ENCODE measurements at regions not wholly inside any gene's neighbourhood (a gene's known extent, or its start where the extent isn't known, plus 50 kb on each side); places are given as distances from the start of the nearest gene placed in this dataset.

DNA sequence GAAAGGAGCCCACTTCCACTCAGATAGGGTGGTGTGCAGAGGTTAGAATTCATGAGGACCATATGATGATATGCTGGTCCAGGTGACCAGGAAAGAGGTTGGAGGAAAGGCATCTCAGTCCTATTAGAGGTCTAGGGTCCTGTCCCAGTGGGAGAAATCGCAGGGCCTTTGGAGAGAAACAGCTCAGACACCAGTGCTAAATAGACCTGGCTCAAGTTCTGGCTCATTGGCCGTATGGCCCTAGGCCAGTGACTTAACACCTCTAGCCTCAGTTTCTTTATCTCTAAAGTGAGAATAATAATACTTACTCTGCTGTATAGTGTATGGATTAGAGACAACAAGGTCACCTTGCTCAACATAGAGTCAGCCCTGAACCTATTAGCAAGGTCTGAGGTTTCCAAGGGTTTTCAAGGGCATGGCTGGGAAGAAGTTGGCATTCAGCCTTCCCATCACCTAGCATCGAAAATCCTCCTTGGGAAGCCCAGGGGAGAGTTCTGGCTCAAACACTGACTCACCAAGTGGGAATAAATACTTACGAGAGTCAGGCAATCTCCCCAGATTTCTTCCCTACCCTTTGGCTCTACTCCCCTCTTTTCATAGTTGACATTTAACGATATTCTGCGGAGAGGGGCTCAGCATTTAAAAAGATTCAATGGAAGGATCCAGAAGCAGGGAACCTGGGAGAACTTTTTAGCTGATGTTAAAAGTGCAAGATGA, 473.1 kb upstream of the PODXL start:
- peaks cover 7% of the 10 kb centered on the region for H3K27me3 ChIP-seq (ENCODE audit: insufficient read depth, insufficient read length)
- no peaks in the 10 kb centered on the region for H3K36me3 ChIP-seq (ENCODE audit: insufficient read depth, insufficient read length, low read length)

DNA sequence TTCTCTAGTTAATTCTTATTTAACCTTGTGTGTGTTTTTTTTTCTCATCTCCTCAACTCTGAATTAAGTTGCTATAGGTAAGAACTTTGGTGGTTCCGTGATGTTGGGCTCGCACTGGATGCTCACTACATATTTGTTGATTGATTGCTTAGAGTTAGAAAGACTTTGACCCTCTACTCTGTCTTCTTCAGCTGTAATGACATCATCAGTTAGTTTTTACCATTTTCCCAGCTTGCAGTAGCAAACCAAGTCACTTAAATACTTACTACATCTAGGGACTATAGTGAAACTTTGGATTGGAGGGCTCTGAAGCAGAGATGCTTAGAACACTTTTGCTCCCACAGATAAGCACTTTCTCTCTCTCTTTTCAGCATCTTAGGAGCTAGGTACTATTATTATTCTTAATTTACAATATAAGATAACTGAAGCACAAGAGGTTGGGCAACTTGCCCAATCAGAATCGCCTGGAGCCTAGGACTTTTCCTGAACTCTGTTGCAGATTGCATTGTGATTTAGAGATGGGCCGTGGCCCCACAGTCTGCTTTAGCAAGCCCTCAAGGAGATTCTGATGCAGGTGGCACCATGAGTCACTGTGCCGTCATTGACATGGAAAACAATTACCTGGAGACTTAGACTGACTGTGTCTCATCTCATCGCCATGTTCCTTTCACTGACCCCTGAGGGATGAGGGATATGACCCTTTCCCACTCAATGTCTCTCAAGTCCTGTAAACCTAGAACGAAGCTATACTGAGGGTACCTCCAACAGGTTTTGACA, 471.9 kb upstream of the PODXL start:
- Histone ChIP-seq H3K4me1 (ENCODE audit: insufficient read depth, insufficient read length) (no peaks in the 10 kb centered on the region), H3K4me3 (ENCODE audit: insufficient read length, low read depth) (no peak overlapping the region), H3K9ac (ENCODE audit: insufficient read length, low read depth) (no peak overlapping the region), H3K27me3 (ENCODE audit: insufficient read depth, insufficient read length) (peaks cover 8% of the 10 kb centered on the region), H3K9me3 (ENCODE audit: insufficient read depth, low read length) (no peaks in the 10 kb centered on the region), H3K36me3 (ENCODE audit: insufficient read depth, insufficient read length, low read length) (no peaks in the 10 kb centered on the region)
- DNase-seq (ENCODE audit: low read depth, low spot score) = no peak
- TF ChIP-seq ZNF274 (IDR thresholded peaks at IDR 0.05; ENCODE audit: low read depth, low read length) = no peak
- TF ChIP-seq SUZ12 (IDR thresholded peaks at IDR 0.05; ENCODE audit: extremely low read depth, insufficient read depth, insufficient read length) = no peak
- no peak for TF ChIP-seq YY1 (IDR thresholded peaks at IDR 0.05; ENCODE audit: insufficient read depth, insufficient read length)

More for the DNA sequence above, 473.1 kb upstream of the PODXL start:
- Histone ChIP-seq H3K4me3 (ENCODE audit: insufficient read length, low read depth) (no peak overlapping the region), H3K4me1 (ENCODE audit: insufficient read depth, insufficient read length) (no peaks in the 10 kb centered on the region), H3K9me3 (ENCODE audit: insufficient read depth, low read length) (no peaks in the 10 kb centered on the region), H3K9ac (ENCODE audit: insufficient read length, low read depth) (no peak overlapping the region)
- DNase-seq (ENCODE audit: low read depth, low spot score) = no peak
- TF ChIP-seq SUZ12 (IDR thresholded peaks at IDR 0.05; ENCODE audit: extremely low read depth, insufficient read depth, insufficient read length) = no peak
- no peak for TF ChIP-seq YY1 (IDR thresholded peaks at IDR 0.05; ENCODE audit: insufficient read depth, insufficient read length)
- no peak for TF ChIP-seq ZNF274 (IDR thresholded peaks at IDR 0.05; ENCODE audit: low read depth, low read length)

DNA sequence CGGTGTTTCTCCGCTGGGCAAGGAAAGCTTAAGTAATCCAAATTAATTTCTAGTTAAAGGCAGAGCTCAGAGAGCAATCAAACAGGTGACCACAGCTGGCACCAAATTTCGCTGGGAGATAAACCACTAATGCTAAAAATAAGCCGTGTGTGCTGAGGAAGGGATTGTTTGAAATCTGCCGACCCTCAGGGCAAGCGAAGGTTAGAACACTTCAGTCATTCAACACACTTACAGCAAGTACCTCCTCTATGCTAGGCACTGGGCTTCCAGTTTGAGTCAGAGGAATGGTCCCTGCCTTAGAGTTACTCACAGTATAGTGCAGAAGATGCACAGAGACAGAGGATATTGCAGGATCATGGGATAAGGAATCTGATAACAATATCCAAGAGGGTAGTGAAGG, 467.9 kb upstream of the PODXL start:
- Histone ChIP-seq H3K9ac (ENCODE audit: insufficient read length, low read depth) (no peak overlapping the region), H3K4me1 (ENCODE audit: insufficient read depth, insufficient read length) (no peaks in the 10 kb centered on the region), H3K9me3 (ENCODE audit: insufficient read depth, low read length) (no peaks in the 10 kb centered on the region), H3K27me3 (ENCODE audit: insufficient read depth, insufficient read length) (peaks cover 8% of the 10 kb centered on the region), H3K36me3 (ENCODE audit: insufficient read depth, insufficient read length, low read length) (no peaks in the 10 kb centered on the region), H3K4me3 (ENCODE audit: insufficient read length, low read depth) (no peak overlapping the region)
- DNase-seq (ENCODE audit: low read depth, low spot score) = no peak
- TF ChIP-seq SUZ12 (IDR thresholded peaks at IDR 0.05; ENCODE audit: extremely low read depth, insufficient read depth, insufficient read length) (no peak), ZNF274 (IDR thresholded peaks at IDR 0.05; ENCODE audit: low read depth, low read length) (no peak), YY1 (IDR thresholded peaks at IDR 0.05; ENCODE audit: insufficient read depth, insufficient read length) (no peak)

GRCh38 chr7:132023466-132023865, 467.0 kb upstream of the PODXL start:
- no peaks in the 10 kb centered on the region for H3K9me3 ChIP-seq (ENCODE audit: insufficient read depth, low read length)
- no peak overlapping the region for H3K4me3 ChIP-seq (ENCODE audit: insufficient read length, low read depth)
- no peak overlapping the region for H3K9ac ChIP-seq (ENCODE audit: insufficient read length, low read depth)
- peaks cover 8% of the 10 kb centered on the region for H3K27me3 ChIP-seq (ENCODE audit: insufficient read depth, insufficient read length)
- no peaks in the 10 kb centered on the region for H3K4me1 ChIP-seq (ENCODE audit: insufficient read depth, insufficient read length)
- DNase-seq (ENCODE audit: low read depth, low spot score) = no peak
- H3K36me3 ChIP-seq (ENCODE audit: insufficient read depth, insufficient read length, low read length) = no peaks in the 10 kb centered on the region
- no peak for TF ChIP-seq YY1 (IDR thresholded peaks at IDR 0.05; ENCODE audit: insufficient read depth, insufficient read length)
- no peak for TF ChIP-seq ZNF274 (IDR thresholded peaks at IDR 0.05; ENCODE audit: low read depth, low read length)
- no peak for TF ChIP-seq SUZ12 (IDR thresholded peaks at IDR 0.05; ENCODE audit: extremely low read depth, insufficient read depth, insufficient read length)

- TF ChIP-seq ZNF274 (IDR thresholded peaks at IDR 0.05; ENCODE audit: low read depth, low read length) = no peak
- no peak for TF ChIP-seq SUZ12 (IDR thresholded peaks at IDR 0.05; ENCODE audit: extremely low read depth, insufficient read depth, insufficient read length)
- TF ChIP-seq YY1 (IDR thresholded peaks at IDR 0.05; ENCODE audit: insufficient read depth, insufficient read length) = no peak
- Histone ChIP-seq H3K9ac (ENCODE audit: insufficient read length, low read depth) (no peak overlapping the region), H3K27me3 (ENCODE audit: insufficient read depth, insufficient read length) (peaks cover 8% of the 10 kb centered on the region), H3K36me3 (ENCODE audit: insufficient read depth, insufficient read length, low read length) (no peaks in the 10 kb centered on the region), H3K4me1 (ENCODE audit: insufficient read depth, insufficient read length) (no peaks in the 10 kb centered on the region), H3K4me3 (ENCODE audit: insufficient read length, low read depth) (no peak overlapping the region), H3K9me3 (ENCODE audit: insufficient read depth, low read length) (no peaks in the 10 kb centered on the region)
- DNase-seq (ENCODE audit: low read depth, low spot score) = no peak
Measured at GRCh38 chr7:132022188-132022587, 465.8 kb upstream of the PODXL start.

DNA sequence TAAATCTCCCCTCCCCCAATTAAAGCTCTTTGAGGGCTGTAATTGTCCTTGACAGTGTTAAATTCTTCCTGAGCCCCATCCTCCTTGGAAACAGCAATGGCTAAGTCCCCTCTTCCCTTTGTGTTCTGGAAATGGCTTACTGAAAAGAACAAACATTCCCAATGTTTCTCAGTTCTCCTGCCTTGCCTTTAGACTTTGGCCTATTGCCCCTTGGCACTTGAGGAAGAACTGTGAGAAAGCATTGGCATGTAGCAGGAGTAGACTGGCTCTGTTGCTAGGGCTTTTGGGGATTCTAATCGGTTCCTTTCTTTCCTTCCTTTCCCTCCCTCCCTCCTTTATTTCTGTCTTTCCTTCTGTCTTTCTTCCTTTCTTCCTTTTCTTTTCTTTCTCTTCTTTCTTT, 463.3 kb upstream of the PODXL start:
- Histone ChIP-seq H3K9ac (ENCODE audit: insufficient read length, low read depth) (no peak overlapping the region), H3K27me3 (ENCODE audit: insufficient read depth, insufficient read length) (peaks cover 3% of the 10 kb centered on the region), H3K36me3 (ENCODE audit: insufficient read depth, insufficient read length, low read length) (no peaks in the 10 kb centered on the region), H3K9me3 (ENCODE audit: insufficient read depth, low read length) (no peaks in the 10 kb centered on the region), H3K4me1 (ENCODE audit: insufficient read depth, insufficient read length) (no peaks in the 10 kb centered on the region), H3K4me3 (ENCODE audit: insufficient read length, low read depth) (no peak overlapping the region)
- no peak for TF ChIP-seq SUZ12 (IDR thresholded peaks at IDR 0.05; ENCODE audit: extremely low read depth, insufficient read depth, insufficient read length)
- TF ChIP-seq YY1 (IDR thresholded peaks at IDR 0.05; ENCODE audit: insufficient read depth, insufficient read length) = no peak
- DNase-seq (ENCODE audit: low read depth, low spot score) = no peak

GRCh38 chr7:132009778-132010177, 453.4 kb upstream of the PODXL start:
- no peak for DNase-seq (ENCODE audit: low read depth, low spot score)
- no peaks in the 10 kb centered on the region for H3K27me3 ChIP-seq (ENCODE audit: insufficient read depth, insufficient read length)
- H3K36me3 ChIP-seq (ENCODE audit: insufficient read depth, insufficient read length, low read length) = no peaks in the 10 kb centered on the region
- no peaks in the 10 kb centered on the region; the same call in 1 of the 2 replicates for H3K9me3 ChIP-seq (ENCODE audit: insufficient read depth, low read length)
- TF ChIP-seq ZNF274 (IDR thresholded peaks at IDR 0.05; ENCODE audit: low read depth, low read length) = no peak
- TF ChIP-seq SUZ12 (IDR thresholded peaks at IDR 0.05; ENCODE audit: extremely low read depth, insufficient read depth, insufficient read length) = no peak
- no peak for TF ChIP-seq YY1 (IDR thresholded peaks at IDR 0.05; ENCODE audit: insufficient read depth, insufficient read length)
- no peak overlapping the region for H3K9ac ChIP-seq (ENCODE audit: insufficient read length, low read depth)
- H3K4me1 ChIP-seq (ENCODE audit: insufficient read depth, insufficient read length) = no peaks in the 10 kb centered on the region
- no peak overlapping the region for H3K4me3 ChIP-seq (ENCODE audit: insufficient read length, low read depth)

Data from NT2/D1 (cell line).